ENCODE measurements at regions not wholly inside any gene's neighbourhood (a gene's known extent, or its start where the extent isn't known, plus 50 kb on each side); places are given as distances from the start of the nearest gene placed in this dataset.

DNA sequence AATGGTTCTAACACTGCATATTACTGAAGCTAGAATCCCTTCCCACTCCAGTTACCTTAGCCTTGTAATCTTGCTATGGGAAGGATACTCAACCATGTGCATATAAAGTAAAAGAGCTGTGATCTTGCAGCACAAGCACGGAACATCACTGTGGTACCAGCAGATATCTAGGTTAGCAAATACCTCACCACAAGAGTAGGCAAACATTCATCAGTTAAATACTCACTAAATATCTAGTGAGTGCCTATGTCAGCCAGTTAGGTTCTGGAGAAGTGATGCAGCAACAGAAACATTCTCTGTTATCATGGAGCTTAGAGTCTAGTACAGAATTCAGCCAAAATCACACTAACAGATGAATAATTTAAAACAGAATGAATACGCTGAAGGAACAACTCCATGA, 349.6 kb upstream of the UBE2E3 start:
- DNase-seq (ENCODE audit: low read depth), result no peak
- TF ChIP-seq CTCF (IDR thresholded peaks at IDR 0.05; ENCODE audit: insufficient read depth, low read length), result no peak
- H3K4me3 ChIP-seq (ENCODE audit: low read depth, low read length), result no peak overlapping the region

GRCh38 chr2:180625006-180625844, 355.2 kb upstream of the UBE2E3 start:
- DNase-seq (ENCODE audit: low read depth), result peak; percentile 81
- no peak overlapping the region for H3K4me3 ChIP-seq (ENCODE audit: low read depth, low read length)
- no peak for TF ChIP-seq CTCF (IDR thresholded peaks at IDR 0.05; ENCODE audit: insufficient read depth, low read length)

GRCh38 chr2:180621941-180622918, 358.2 kb upstream of the UBE2E3 start:
- no peak for TF ChIP-seq CTCF (IDR thresholded peaks at IDR 0.05; ENCODE audit: insufficient read depth, low read length)
- no peak overlapping the region for H3K4me3 ChIP-seq (ENCODE audit: low read depth, low read length)
- DNase-seq (ENCODE audit: low read depth), result peak; percentile 70

GRCh38 chr2:180621366-180621765, 359.0 kb upstream of the UBE2E3 start:
- DNase-seq (ENCODE audit: low read depth), result no peak
- H3K4me3 ChIP-seq (ENCODE audit: low read depth, low read length), result no peak overlapping the region
- no peak for TF ChIP-seq CTCF (IDR thresholded peaks at IDR 0.05; ENCODE audit: insufficient read depth, low read length)

DNA sequence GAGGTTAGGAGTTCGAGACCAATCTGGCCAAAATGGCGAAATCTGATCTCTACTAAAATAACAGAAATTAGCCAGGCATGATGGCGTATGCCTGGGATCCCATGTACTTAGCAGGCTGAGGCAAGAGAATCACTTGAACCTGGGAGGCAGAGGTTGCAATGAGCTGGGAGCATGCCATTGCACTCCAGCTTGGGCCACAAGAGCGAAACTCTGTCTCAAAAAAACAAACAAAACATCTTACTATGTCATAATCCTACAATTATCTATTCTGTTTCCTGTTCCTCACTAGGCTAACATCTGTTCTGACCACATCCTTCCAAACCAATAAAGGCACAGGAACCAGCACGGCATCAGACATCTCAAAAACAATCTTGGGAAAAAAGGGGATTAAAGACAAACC, 361.8 kb upstream of the UBE2E3 start:
- TF ChIP-seq CTCF (IDR thresholded peaks at IDR 0.05; ENCODE audit: insufficient read depth, low read length), result no peak
- H3K4me3 ChIP-seq (ENCODE audit: low read depth, low read length), result no peak overlapping the region

DNA sequence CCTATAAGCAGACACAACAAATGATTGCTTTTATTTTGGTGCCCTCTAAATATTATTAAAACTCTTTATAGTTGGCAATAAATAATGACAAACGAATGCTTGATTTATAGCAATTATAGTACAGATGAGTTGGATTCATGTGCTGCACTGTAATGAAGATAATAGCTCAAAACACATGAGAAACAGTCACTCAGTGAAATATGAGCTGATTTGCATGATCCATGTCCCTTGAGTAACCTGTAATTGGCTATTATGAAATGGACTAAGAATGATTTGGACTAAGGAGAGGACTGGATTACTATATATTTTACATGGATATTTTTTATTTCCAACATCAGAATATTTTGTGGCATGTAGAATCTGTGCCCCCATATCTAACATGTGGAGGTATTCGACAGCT, 365.6 kb upstream of the UBE2E3 start:
- no peak for DNase-seq (ENCODE audit: low read depth)
- H3K4me3 ChIP-seq (ENCODE audit: low read depth, low read length), result no peak overlapping the region
- no peak for TF ChIP-seq CTCF (IDR thresholded peaks at IDR 0.05; ENCODE audit: insufficient read depth, low read length)

More for the DNA sequence above, 361.8 kb upstream of the UBE2E3 start:
- DNase-seq (ENCODE audit: low read depth), result no peak

All from fibroblast of the aortic adventitia (primary cell).